NCI-H1417 treated with DMSO at 0.1 percent for 48 hours (cell line): ENCODE measurements at regions not wholly inside any gene's neighbourhood (a gene's known extent, or its start where the extent isn't known, plus 50 kb on each side); places are given as distances from the start of the nearest gene placed in this dataset.
"Not testable (repeated sequence)": the region's sequence is repeated elsewhere in the genome, so short reads cannot be mapped to it uniquely, and the experiment has no call there.

ENCODE experiments used
- DNase-seq: peaks from one replicate; lab custom pipeline; 2025; lab: John Stamatoyannopoulos, UW

DNA sequence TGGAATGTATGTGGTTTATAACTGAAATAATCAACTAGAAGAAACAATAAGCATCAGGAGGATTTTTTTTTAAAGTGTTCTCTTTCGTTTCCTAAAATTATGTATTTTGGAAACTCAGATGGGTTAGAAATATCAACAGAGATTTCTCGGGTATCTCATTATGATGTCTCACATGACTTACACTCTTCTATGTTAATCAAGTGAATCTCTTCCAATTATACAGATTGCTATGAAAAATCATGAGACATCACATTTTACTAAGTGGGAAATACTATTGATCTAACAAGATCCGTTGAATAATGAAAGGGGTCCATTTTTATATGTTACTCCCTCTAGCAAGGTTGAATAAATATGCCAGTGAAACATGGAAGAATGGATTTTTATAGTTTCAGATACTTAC lies 54.7 kb upstream of the NRIP1 start:
- no peak for DNase-seq

DNA sequence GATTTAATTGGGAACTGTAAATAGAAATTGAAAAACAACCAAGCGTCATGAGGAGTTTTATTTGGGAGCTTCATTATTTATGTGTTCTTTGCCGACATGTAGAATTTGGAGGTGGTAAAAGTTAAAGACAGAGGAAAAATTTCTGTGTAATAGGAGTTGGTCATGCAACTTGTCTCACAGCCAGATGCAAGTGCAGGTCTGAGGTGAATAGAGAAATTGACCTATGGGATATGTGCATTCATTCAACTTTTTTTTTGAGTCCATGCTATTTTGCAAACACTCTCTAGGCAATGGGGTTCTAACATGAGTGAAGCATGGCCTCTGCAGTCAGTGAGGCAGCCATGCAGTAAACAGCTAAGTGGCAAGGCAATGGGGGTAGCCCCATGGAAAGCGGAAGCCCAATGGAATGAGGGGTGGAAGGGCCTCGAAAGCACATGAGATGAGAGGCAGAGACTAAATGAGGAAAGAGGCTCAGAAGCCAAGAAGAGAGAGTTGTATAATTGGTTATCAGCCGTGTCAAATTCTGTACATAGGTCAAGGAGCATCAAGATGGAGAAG lies 56.4 kb upstream of the NRIP1 start:
- no peak for DNase-seq

DNA sequence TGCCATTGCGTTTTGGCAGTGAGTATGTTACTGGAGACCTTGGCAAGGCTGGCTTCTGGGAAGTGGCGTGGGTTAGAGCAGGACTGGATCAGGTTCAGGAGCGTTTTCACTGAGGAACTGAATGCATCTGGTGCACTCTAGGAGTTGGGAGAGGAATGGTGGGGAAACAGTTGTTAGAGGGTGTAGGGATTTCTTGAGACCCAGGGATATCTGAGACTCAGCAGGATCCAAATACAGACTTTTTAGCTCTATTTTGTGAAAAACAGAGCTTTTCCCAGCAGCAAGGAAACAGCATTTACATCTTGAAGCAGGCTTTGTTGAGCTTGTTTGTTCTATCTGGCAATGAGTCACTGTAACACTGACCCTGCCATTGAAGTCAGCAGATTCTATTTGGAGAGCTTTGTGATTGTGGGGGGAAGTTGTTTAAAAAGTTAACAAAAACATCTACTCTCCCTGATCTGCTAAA lies 56.9 kb upstream of the NRIP1 start:
- no peak for DNase-seq

DNA sequence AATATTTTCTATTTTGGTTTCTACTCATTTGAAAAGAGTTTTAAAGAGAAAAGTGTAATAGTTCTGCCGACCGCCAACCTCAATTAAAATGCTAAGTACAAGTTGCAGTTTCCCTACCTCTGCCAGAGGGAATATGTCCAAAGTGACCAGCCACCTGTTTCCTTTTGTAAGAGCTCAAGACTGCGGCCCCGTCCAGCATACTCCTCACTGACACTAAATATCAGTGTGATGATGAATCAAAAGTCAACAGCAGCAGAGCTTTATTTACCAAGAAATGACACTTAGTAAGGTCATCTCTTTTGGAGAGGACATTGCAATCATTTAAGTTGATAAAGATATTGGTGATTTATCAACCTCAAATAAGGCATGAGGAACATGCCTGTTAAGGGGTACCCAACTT lies 57.4 kb upstream of the NRIP1 start:
- no peak for DNase-seq

DNA sequence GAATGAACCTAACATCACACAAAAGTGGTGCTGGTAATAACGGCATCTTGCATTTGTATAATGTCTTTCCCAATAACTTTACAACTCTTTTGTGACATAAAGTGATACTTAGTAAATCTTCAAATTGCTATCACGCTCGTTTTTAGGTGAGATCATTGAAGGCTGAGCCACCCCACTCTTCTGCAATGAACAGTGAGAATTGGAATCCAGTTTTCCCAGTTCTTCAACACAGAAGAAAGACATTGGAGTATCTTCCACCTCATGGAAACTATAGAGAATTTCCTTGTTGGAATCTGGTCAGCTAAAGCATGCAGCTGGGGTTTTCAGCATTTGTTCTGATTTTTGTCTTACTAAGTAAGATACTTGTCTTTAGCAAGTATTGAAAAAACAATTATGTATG lies 59.9 kb upstream of the NRIP1 start:
- no peak for DNase-seq

DNA sequence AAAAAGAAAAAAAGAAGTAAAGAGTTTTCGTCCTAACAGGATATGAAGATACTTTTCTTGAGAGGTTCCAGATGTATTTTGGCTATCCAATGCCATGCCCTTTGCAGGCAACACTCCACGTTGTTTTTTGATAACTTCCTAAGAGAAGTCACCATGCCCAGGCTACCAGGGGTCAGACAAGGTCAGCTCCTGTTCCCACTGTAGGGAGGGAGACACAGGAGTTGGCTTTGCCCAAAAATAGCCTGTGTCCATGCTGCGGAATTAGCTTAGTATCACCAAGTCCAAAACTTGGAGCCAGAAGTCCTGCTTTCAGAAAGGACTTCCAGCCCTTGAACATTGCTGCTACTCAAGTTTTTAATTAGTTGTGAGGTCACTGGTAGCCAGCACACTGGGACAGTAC lies 62.1 kb upstream of the NRIP1 start:
- DNase-seq, result no peak

DNA sequence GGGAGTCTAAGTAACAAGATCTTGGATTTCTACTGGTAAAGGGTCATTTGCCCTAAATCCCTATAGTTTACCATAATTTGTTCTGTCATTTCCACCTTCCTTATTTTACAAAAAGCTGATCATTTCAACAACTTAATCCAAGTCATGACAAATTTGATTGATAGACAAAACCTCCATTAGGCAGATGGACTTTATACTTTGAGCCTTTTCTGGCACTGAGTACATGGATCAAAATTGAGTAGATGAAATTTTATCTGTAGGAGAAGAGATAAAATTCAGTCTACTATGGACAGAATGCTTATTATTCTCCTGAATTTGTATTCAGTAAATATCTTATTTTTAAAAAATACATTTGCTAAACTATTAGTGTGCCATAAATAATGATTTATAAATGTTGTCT lies 62.6 kb upstream of the NRIP1 start:
- DNase-seq, result no peak

DNA sequence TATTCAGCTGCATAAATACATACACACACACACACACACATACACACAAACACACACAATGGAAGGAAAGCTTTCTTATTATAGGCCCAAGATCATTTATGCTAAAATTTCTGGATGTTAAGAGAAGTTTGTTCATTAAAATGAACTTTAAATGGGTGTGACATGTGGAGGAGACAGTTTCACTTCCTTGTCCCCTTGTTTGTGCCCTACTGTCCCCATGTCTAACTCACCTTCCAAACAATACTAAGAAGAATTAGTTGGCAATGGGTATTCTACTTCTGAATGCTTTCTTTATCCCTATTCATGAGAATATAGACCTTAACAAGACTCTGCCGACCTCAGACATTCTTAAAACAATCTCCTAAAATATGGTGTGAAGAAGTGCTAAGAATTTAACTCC lies 63.5 kb upstream of the NRIP1 start:
- DNase-seq, result no peak

DNA sequence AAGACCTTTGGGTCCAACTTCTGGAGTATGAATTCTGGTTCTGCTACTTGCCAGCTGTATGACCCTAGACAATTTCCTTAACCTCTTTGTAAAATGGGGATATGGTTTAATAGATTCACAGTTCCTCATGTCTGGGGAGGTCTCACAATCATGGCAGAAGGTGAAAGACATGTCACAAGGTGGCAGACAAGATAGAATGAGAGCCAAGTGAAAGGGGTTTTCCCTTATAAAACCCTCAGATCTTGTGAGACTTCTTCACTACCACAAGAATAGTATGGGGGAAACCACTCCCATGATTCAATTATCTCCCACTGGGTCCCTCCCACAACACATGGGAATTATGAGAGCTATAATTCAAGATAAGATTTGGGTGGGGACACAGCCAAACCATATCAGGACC lies 63.9 kb upstream of the NRIP1 start:
- DNase-seq, result not testable (repeated sequence)

DNA sequence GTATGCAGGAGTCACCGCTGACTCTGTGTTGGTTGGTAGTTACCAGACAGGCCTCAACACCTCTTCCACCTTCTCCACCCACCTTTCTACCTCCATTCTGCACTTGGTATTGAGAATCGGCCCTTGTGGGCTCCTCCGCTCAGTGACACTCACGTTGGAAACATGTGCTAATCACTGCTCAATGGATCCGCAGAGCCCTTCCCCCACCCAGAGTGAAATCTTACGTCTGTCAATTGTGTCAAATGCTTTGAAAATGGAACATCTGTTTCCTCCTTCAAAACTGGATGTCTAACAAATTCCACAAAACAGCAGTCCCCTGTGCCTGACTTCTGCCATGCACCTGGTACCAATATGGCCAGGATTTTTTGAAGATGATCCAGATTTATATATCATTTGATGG lies 65.5 kb upstream of the NRIP1 start:
- DNase-seq, result no peak

DNA sequence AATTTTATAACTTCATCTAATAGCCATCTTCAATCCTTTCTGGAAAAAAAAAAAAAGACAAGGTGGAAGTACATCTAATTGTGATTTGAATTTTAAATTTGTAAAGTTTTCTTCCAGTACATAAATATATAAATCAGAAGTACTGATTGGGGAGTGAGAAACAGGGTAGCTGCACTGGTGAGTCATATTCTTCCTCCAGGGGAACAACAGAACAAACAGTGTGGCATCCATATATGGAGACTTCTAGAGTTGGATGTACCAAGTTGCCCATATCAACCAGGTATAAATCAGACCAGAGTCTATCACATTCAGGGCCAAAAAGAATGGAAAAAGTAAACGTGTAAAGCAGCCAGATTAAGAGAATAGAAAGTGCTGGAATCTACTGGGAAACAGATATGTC lies 66.0 kb upstream of the NRIP1 start:
- no peak for DNase-seq

DNA sequence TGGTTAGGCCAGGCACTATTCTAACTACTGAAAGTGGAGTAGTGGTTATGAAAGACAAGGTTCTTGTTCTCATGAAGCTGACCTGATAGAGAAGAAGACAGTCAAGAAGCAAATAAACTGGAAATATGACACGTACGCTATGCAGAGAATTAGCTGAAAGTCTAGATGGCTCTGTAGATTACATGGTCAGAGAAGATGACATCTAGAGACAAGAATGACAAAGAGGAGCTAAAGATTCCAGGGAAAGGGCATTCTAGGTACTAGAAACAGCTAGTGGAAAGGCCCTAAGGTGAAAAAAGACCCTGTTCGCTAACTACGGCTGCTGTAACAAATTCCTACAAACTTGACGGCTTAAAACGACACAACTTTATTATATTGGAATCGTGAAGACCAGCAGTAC lies 68.0 kb upstream of the NRIP1 start:
- no peak for DNase-seq

DNA sequence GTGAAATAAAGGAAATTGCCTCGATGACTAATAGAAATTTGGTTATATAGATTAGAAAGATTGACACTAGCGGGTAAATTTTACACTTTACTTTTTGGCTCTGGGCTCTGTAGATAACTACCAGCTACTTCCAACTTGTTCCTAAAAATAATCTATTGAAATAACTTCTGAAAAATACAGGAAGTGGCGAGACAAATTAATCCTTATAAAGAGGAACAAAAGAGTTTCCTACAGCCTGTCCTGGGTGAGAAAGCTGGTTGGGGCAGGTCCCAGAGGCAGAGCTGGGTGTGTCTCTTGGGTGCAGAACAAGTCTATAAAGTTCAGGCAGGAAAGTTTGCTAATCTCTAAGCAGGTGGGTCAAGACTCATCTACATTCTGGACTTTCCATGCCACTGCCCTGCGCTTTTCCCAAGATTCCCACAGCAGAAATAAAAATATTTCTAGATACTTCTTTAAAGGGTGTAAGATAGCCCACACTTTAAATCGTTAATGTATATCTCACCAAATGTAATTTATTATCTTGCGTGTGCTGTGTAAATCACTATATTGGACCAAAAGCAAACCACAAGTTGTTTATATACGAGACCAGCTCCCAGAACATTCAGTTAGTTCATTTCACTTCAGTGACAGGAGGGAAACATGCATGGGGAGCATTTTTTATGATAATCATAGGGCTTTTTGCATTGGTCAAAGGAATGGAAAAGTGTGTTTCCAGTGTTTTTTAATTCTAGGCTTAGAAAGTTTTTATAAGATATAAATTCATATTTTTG lies 70.1 kb upstream of the NRIP1 start:
- DNase-seq, result no peak

DNA sequence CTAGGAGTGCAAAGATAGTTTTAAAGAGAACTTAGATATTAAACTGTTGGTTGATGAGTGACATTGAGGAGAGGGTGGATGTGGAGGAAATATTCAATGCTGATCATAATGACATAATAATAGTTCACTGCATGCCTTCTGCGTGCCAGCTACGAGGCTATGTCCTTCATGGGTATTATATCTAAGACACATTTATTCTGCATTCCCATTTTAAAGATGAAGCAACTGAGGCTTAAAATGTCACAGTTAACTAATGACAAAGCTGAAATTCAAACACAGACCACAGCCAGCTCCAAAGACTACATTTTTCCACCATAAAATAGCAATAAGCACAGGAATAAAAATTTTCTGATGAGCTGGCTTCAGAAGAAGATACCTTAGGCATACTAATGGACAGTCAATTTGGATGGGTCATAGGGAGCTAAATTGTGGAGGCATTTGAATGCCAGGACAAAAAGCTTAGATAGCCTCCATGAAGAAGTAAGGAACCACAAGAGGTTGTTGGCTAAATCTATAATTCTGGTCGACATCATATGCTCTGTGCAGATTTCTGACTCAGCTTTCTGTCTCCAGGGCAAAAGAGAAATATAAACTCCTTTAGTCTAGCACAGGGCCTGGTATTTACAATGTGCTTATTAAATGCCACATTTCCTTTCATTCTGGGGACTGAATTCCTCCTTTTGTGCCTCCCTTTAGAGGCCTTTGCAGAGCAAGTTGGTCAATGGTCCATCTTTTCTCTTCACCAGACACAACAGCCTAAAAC lies 71.2 kb upstream of the NRIP1 start:
- DNase-seq, result no peak

DNA sequence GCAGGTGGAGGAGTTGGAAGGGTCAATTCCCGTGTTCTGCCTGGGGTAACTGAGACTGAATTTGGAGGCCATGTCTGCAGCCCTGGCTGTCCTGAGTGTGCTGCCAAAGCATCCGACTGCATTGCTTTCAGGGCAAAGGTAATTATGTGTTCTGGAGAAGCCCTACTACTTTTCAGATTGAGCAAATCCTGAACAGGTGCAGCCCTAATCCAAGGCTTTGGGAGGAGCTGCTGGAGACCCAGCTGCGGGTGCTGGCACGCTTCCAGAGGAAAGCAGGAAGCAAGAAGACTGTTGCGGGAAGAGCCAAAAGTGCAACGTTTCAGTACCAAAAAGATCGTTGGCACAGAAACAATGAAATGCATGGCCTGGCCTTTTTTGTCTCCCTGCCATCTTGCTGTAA lies 73.7 kb upstream of the NRIP1 start:
- DNase-seq, result no peak

DNA sequence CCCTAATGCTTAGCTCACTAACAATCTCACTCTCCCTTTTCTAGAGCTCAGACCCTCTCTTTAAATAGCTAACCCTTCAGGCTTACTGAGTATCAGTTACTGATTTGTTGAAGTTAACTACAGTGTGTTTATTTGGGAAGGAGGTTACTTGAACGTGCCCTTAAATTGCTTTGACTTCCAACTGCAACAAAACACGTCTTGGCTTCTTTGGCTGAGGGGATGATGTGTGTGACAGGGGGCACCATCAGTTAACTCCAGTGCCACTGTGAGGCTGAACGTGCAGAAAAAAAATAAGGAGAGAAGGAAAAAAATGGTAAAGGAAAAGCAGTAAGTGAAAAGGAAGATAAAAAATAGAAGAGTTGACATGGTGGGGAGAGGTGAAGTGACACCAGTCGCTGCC lies 75.1 kb upstream of the NRIP1 start:
- DNase-seq, result no peak

DNA sequence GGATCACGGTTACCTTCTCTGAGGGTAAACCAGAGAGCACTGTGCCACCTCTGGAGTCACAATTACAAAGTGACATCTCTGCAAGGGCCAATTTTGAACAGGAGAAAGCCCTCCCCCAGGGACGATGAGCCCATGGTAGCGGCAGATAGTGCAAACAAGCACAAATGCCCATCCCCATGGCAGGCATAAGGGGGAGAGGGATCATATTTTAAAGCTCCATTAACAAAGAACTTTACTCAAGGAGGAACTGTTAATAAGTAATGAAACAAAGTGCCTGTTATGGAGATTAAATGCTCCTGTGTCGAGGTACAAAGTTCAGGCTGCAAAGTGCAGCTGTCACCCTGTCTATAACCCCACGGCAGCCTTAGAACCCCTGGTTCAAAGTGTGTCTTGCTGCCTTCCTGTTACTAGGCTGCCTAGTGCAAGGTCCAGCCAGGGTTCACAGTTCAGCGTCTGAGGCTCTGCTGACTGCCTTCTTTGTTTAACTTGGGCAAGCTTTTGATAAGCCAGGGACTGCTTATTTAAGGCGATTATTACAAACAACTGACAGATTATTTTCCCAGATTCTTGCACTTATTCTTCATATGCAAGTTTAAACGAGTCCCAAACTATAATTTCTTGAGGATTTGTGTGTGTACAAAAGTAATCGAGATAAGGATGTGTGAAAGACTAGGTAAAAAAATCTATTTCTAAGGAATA lies 75.7 kb upstream of the NRIP1 start:
- no peak for DNase-seq

DNA sequence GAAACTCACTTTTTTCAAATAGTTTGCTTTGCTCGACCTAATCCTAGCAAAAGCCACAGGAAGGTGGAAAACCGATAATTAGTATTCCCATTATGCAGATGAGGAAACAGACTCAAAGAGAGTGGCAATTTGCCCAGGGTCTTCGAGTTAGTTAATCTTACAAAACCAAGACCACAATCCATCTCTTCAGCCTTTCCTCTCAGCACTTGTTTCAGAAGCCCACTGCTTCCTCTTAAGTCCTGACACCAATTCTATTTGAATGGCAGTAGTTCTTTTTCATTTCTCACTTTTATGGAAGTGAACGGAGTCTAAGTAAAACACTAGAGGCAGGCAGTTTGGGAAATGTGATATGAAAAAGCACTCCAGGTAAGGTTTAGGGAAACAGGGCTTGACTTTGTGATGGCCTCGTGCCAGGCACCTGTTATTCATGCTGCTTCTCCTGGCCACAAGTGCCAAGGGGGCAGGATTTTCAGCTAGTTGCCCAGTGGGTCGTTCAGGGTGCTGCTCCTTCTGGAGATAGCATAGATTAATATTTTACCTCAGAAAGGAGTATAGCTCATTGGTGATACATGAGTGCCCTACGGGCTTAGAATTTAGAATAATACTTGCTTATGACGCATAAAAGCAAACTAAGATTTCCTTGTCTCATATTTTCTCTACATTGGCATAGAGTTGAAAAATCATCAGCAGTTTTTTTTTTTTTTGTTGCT lies 76.6 kb upstream of the NRIP1 start:
- DNase-seq, result no peak

DNA sequence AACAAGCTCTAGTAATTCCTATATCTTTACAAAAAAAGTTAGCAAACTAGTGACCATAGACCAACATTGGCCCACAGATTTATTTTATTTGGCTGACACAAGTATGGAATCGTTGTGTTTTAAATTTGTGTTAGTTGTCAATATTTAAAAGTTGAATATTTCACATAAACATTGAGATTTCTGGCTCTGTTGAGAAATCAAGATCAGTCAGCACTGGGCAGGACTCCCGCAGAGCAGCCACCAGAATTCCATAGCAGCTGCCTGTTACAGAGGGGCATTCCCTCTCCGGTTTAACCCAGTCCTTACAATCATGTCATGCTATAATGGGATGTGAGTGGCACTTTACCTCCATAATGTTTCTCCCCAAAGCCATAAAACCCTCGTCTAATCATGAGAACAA lies 79.2 kb upstream of the NRIP1 start:
- no peak for DNase-seq

DNA sequence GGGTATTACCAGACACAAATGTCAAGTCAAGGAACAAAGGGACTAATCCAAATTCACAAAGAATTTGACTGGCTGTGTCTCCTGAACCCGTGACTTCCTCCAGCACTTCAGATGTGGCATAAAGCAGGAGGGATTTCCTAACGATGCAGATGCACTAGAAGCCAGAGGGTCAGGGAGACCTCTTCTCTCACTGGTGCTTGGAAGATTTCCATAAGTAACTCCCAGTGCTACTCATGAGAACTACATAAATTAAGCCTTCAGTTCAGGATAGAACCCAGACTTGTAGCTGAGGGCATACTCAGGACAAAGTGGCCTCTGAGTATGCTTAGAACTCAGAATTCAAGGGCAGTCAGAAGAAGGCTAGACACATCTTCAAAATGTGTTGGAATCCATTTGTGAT lies 83.6 kb upstream of the NRIP1 start:
- DNase-seq, result no peak

DNA sequence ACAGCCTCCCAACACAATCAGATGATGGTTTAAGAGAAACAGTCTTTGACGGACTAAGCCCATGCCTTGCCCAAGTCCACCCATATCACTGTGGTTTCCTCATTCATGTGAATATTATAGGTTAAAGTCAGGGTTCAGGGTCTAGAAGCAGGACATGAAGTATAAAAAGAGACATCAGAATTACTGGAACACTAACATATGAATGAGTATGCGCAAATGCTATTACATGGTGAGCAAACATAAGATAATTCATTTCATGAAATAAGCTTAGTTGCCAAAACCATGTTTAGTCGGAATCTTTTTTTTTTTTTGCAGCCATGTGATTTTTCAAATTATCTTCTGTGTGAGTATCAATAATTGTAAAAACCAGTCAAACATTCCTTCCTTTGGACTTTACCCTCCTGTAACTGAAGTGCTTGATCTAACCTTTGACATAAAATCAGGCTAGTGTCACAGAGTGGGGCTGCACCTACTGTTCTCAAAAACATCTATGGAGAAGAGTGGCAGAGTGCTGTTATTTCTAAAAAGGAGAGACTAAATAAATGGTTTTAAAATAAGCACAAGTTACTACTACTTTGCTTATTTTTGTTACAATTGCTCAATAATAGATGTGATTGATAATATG lies 84.9 kb upstream of the NRIP1 start:
- DNase-seq, result no peak
